ENCODE measurements at regions not wholly inside any gene's neighbourhood (a gene's known extent, or its start where the extent isn't known, plus 50 kb on each side); places are given as distances from the start of the nearest gene placed in this dataset.

- no peak for FAIRE-seq
Observed at GRCh38 chr18:67282796-67283195, 233.7 kb downstream of the DSEL start.

- no peak for FAIRE-seq
Observed at GRCh38 chr18:67281746-67282145, 234.8 kb downstream of the DSEL start.

GRCh38 chr18:67280486-67281242 lies 235.9 kb downstream of the DSEL start:
- no peak for FAIRE-seq

- no peak for FAIRE-seq
Observed at GRCh38 chr18:67279988-67280387, 236.5 kb downstream of the DSEL start.

- no peak for FAIRE-seq
Observed at GRCh38 chr18:67278984-67279383, 237.5 kb downstream of the DSEL start.

- FAIRE-seq = no peak
Observed at GRCh38 chr18:67276638-67277037, 239.9 kb downstream of the DSEL start.

- no peak for FAIRE-seq
Observed at GRCh38 chr18:67273288-67273687, 243.2 kb downstream of the DSEL start.

- no peak for FAIRE-seq
Observed at GRCh38 chr18:67269206-67269605, 247.3 kb downstream of the DSEL start.

- no peak for FAIRE-seq
Observed at GRCh38 chr18:67268530-67268929, 248.0 kb downstream of the DSEL start.

GRCh38 chr18:67266246-67267237 lies 250.0 kb downstream of the DSEL start:
- no peak for FAIRE-seq

- FAIRE-seq = no peak
Observed at GRCh38 chr18:67265464-67266245, 250.9 kb downstream of the DSEL start.

- FAIRE-seq = no peak
Observed at GRCh38 chr18:67261931-67262552, 254.5 kb downstream of the DSEL start.

- no peak for FAIRE-seq
Observed at GRCh38 chr18:67260841-67261240, 255.7 kb downstream of the DSEL start.

- FAIRE-seq = no peak
Observed at GRCh38 chr18:67250776-67251424, 265.6 kb downstream of the DSEL start.

- no peak for FAIRE-seq
Observed at GRCh38 chr18:67243799-67244587, 272.5 kb downstream of the DSEL start.

- FAIRE-seq = no peak
Observed at GRCh38 chr18:67242001-67242400, 274.5 kb downstream of the DSEL start.

- no peak for FAIRE-seq
Observed at GRCh38 chr18:67241299-67241698, 275.2 kb downstream of the DSEL start.

GRCh38 chr18:67239826-67240225 lies 276.7 kb downstream of the DSEL start:
- no peak for FAIRE-seq

- no peak for FAIRE-seq
Observed at GRCh38 chr18:67232991-67233390, 283.5 kb downstream of the DSEL start.

- no peak for FAIRE-seq
Observed at GRCh38 chr18:67232406-67232805, 284.1 kb downstream of the DSEL start.

- no peak for FAIRE-seq
Observed at GRCh38 chr18:67222887-67223286, 293.6 kb downstream of the DSEL start.
